HEK293 (cell line): ENCODE measurements at regions not wholly inside any gene's neighbourhood (a gene's known extent, or its start where the extent isn't known, plus 50 kb on each side); places are given as distances from the start of the nearest gene placed in this dataset.

Experiments used
- CTCF ChIA-PET: fragments of 350-600 bp; formaldehyde crosslinking; extraction: SDS; loops from one replicate; lab custom pipeline; 2021; ENCODE audit warnings: antibody characterized with exemption; lab: Yijun Ruan, JAX
- POLR2A ChIA-PET: fragments of 300-600 bp; formaldehyde crosslinking; extraction: SDS; loops from one replicate; lab custom pipeline; 2020; ENCODE audit warnings: antibody characterized with exemption, inconsistent platforms; lab: Yijun Ruan, JAX
- H3K27ac ChIP-seq: fragments of 200-500 bp; sonication (Bioruptor generic); 2 replicates; pipeline ENCODE4 v1.5.1; 2014; ENCODE audit warnings: low read depth, low read length, control low read depth, inconsistent platforms; ENCODE audit errors: extremely low read depth
- H3K36me3 ChIP-seq, 2 experiments: fragments of 200-500 bp in 1 of 2; sonication (Bioruptor generic) in 1 of 2; 1 replicate in 1 of 2; 2 replicates in 1 of 2; pipeline ENCODE4 v1.5.1; 2014 to 2017; ENCODE audit warnings: inconsistent platforms in 2 of 2, low read length in 2 of 2; ENCODE audit not compliant: control insufficient read depth in 2 of 2, insufficient read depth in 1 of 2
- H3K4me1 ChIP-seq: fragments of 200-500 bp; sonication (Bioruptor generic); 2 replicates; pipeline ENCODE4 v1.5.1; 2014; ENCODE audit warnings: mild to moderate bottlenecking, low read length, inconsistent platforms; ENCODE audit not compliant: control insufficient read depth, insufficient read depth
- H3K4me3 ChIP-seq: 2 replicates; pipeline ENCODE4 v1.5.1; 2011; ENCODE audit warnings: low read depth, mild to moderate bottlenecking, control low read depth, low read length, moderate library complexity
- H3K9me3 ChIP-seq: fragments of 200-500 bp; sonication (Bioruptor generic); 2 replicates; pipeline ENCODE4 v1.5.1; 2014; ENCODE audit warnings: low read depth, low read length, inconsistent platforms; ENCODE audit not compliant: control insufficient read depth, insufficient read depth
- AEBP2 ChIP-seq: fragments of 450-650 bp; formaldehyde crosslinking; IDR thresholded peaks from 2 replicates; pipeline ENCODE4 v1.5.1; 2016; ENCODE audit warnings: missing biosample characterization, missing genetic modification characterization, borderline replicate concordance
- GFI1B ChIP-seq: fragments of 450-650 bp; formaldehyde crosslinking; IDR thresholded peaks from 2 replicates; pipeline ENCODE4 v1.5.1; 2016; ENCODE audit warnings: missing biosample characterization, missing genetic modification characterization
- HOXD13 ChIP-seq: sonication (generic); formaldehyde crosslinking; IDR thresholded peaks from 2 replicates; pipeline ENCODE4 v1.8.0; 2022; ENCODE audit warnings: missing genetic modification reagents, borderline replicate concordance
- YY2 ChIP-seq: fragments of 450-650 bp; formaldehyde crosslinking; IDR thresholded peaks from 2 replicates; pipeline ENCODE4 v1.5.1; 2016; ENCODE audit warnings: missing biosample characterization, missing genetic modification characterization
- ZBTB1 ChIP-seq: fragments of 450-650 bp; formaldehyde crosslinking; IDR thresholded peaks from 2 replicates; pipeline ENCODE4 v1.5.1; 2016; ENCODE audit warnings: missing biosample characterization, missing genetic modification characterization
- ZBTB11 ChIP-seq: fragments of 450-650 bp; formaldehyde crosslinking; conservative IDR thresholded peaks from 2 replicates; pipeline ENCODE4 v1.5.1; 2016; ENCODE audit warnings: low read depth, missing biosample characterization, missing genetic modification characterization
- ZBTB17 ChIP-seq: fragments of 450-650 bp; formaldehyde crosslinking; IDR thresholded peaks from 2 replicates; pipeline ENCODE4 v1.5.1; 2016; ENCODE audit warnings: missing biosample characterization, missing genetic modification characterization
- ZEB2 ChIP-seq: fragments of 450-650 bp; formaldehyde crosslinking; IDR thresholded peaks from 2 replicates; pipeline ENCODE4 v1.5.1; 2016; ENCODE audit warnings: missing biosample characterization, missing genetic modification characterization
- ZIC2 ChIP-seq: fragments of 450-650 bp; formaldehyde crosslinking; IDR thresholded peaks from 2 replicates; pipeline ENCODE4 v1.5.1; 2016; ENCODE audit warnings: missing biosample characterization, missing genetic modification characterization
- ZNF266 ChIP-seq: fragments of 450-650 bp; formaldehyde crosslinking; IDR thresholded peaks from 2 replicates; pipeline ENCODE4 v1.5.1; 2016; ENCODE audit warnings: missing biosample characterization, missing genetic modification characterization, low read depth
- ZNF530 ChIP-seq: fragments of 450-650 bp; formaldehyde crosslinking; IDR thresholded peaks from 2 replicates; pipeline ENCODE4 v1.5.1; 2016; ENCODE audit warnings: low read depth, missing biosample characterization, missing genetic modification characterization
- ZNF571 ChIP-seq: fragments of 450-650 bp; formaldehyde crosslinking; IDR thresholded peaks from 2 replicates; pipeline ENCODE4 v1.5.0; 2017; ENCODE audit warnings: missing biosample characterization, missing genetic modification characterization
- ZNF658 ChIP-seq: fragments of 450-650 bp; formaldehyde crosslinking; IDR thresholded peaks from 2 replicates; pipeline ENCODE4; 2016; ENCODE audit warnings: missing biosample characterization, missing genetic modification characterization
- ZSCAN18 ChIP-seq: fragments of 450-650 bp; formaldehyde crosslinking; IDR thresholded peaks from 2 replicates; pipeline ENCODE4 v1.5.1; 2016; ENCODE audit warnings: missing biosample characterization, missing genetic modification characterization
- TF ChIP-seq, protein P1 (sequence below): fragments of 450-650 bp; formaldehyde crosslinking; IDR thresholded peaks from 2 replicates; pipeline ENCODE4 v1.5.1; 2016; ENCODE audit warnings: missing biosample characterization, missing genetic modification characterization
- TF ChIP-seq, protein P2 (sequence below): fragments of 450-650 bp; formaldehyde crosslinking; IDR thresholded peaks from 2 replicates; pipeline ENCODE4 v1.5.1; 2016; ENCODE audit warnings: missing biosample characterization, missing genetic modification characterization
- TF ChIP-seq, protein P3 (sequence below): fragments of 450-650 bp; IDR thresholded peaks from 2 replicates; pipeline ENCODE4 v1.5.1; 2018; ENCODE audit warnings: missing biosample characterization, mild to moderate bottlenecking, missing genetic modification characterization

DNA sequence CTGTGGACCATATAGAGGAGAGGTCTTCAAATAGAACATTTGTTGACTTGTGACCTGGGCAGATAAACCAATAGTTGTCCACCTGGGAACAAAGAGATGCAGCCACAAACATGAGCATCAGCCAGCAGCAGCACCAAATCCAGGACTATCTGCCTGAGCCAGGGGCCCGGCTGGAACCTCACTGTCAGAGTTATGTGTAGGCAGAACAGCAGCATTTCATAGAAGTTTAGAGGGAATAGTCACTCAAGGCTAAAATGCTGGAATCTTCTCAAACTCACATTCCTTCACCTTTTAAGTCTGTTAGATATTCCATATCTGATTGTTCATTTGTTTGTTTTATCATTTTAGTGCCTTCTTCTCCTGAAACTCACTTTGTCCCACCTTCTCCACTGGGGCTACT, 72.2 kb upstream of the IL6 start:
- TF ChIP-seq, protein P1, sequence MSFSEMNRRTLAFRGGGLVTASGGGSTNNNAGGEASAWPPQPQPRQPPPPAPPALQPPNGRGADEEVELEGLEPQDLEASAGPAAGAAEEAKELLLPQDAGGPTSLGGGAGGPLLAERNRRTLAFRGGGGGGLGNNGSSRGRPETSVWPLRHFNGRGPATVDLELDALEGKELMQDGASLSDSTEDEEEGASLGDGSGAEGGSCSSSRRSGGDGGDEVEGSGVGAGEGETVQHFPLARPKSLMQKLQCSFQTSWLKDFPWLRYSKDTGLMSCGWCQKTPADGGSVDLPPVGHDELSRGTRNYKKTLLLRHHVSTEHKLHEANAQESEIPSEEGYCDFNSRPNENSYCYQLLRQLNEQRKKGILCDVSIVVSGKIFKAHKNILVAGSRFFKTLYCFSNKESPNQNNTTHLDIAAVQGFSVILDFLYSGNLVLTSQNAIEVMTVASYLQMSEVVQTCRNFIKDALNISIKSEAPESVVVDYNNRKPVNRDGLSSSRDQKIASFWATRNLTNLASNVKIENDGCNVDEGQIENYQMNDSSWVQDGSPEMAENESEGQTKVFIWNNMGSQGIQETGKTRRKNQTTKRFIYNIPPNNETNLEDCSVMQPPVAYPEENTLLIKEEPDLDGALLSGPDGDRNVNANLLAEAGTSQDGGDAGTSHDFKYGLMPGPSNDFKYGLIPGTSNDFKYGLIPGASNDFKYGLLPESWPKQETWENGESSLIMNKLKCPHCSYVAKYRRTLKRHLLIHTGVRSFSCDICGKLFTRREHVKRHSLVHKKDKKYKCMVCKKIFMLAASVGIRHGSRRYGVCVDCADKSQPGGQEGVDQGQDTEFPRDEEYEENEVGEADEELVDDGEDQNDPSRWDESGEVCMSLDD (tag by site-specific recombination), result no peak
- no peak for TF ChIP-seq ZIC2
- TF ChIP-seq, protein P2, sequence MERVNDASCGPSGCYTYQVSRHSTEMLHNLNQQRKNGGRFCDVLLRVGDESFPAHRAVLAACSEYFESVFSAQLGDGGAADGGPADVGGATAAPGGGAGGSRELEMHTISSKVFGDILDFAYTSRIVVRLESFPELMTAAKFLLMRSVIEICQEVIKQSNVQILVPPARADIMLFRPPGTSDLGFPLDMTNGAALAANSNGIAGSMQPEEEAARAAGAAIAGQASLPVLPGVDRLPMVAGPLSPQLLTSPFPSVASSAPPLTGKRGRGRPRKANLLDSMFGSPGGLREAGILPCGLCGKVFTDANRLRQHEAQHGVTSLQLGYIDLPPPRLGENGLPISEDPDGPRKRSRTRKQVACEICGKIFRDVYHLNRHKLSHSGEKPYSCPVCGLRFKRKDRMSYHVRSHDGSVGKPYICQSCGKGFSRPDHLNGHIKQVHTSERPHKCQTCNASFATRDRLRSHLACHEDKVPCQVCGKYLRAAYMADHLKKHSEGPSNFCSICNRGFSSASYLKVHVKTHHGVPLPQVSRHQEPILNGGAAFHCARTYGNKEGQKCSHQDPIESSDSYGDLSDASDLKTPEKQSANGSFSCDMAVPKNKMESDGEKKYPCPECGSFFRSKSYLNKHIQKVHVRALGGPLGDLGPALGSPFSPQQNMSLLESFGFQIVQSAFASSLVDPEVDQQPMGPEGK, result no peak
- no peak for TF ChIP-seq HOXD13 (CRISPR knock-in tag)
- no peak for TF ChIP-seq ZSCAN18 (tag by site-specific recombination)
- no peak for TF ChIP-seq ZEB2 (tag by site-specific recombination)
- TF ChIP-seq ZBTB17 (tag by site-specific recombination), result no peak
- no peak for TF ChIP-seq ZBTB1
- no peak for TF ChIP-seq GFI1B
- TF ChIP-seq, protein P3, sequence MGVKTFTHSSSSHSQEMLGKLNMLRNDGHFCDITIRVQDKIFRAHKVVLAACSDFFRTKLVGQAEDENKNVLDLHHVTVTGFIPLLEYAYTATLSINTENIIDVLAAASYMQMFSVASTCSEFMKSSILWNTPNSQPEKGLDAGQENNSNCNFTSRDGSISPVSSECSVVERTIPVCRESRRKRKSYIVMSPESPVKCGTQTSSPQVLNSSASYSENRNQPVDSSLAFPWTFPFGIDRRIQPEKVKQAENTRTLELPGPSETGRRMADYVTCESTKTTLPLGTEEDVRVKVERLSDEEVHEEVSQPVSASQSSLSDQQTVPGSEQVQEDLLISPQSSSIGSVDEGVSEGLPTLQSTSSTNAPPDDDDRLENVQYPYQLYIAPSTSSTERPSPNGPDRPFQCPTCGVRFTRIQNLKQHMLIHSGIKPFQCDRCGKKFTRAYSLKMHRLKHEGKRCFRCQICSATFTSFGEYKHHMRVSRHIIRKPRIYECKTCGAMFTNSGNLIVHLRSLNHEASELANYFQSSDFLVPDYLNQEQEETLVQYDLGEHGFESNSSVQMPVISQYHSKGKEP (tag by site-specific recombination), result no peak
- TF ChIP-seq YY2 (tag by site-specific recombination), result no peak
- no peak for TF ChIP-seq ZNF658 (tag by site-specific recombination)
- TF ChIP-seq ZNF571 (tag by site-specific recombination), result no peak

GRCh38 chr7:22653951-22654350, 73.0 kb upstream of the IL6 start:
- H3K36me3 ChIP-seq, result no peaks in the 10 kb centered on the region
- no peaks in the 10 kb centered on the region for H3K4me1 ChIP-seq
- H3K27ac ChIP-seq, result no peak overlapping the region
- ChIA-PET POLR2A (no interaction called here), CTCF (interaction anchor here (0.6 kb wide), 1 partner anchor 13 kb away, joined by 3 read pairs; no protein-coding TSS in a partner anchor)
- H3K4me3 ChIP-seq, result no peak overlapping the region
- no peaks in the 10 kb centered on the region for H3K9me3 ChIP-seq
- TF ChIP-seq ZBTB11 (tag by site-specific recombination) (no peak), AEBP2 (tag by site-specific recombination) (no peak), ZNF530 (tag by site-specific recombination) (no peak), ZNF266 (tag by site-specific recombination) (no peak)
- TF ChIP-seq, protein P2, result no peak

More for the DNA sequence above, 72.2 kb upstream of the IL6 start:
- CTCF ChIA-PET, result no interaction called here
- Histone ChIP-seq H3K27ac (no peak overlapping the region), H3K36me3 (no peaks in the 10 kb centered on the region), H3K4me3 (no peak overlapping the region), H3K4me1 (no peaks in the 10 kb centered on the region), H3K9me3 (no peaks in the 10 kb centered on the region)
- POLR2A ChIA-PET, result no interaction called here
